GM23338 (cell line): ENCODE measurements at regions not wholly inside any gene's neighbourhood (a gene's known extent, or its start where the extent isn't known, plus 50 kb on each side); places are given as distances from the start of the nearest gene placed in this dataset.

Experiments
- ATAC-seq: fragments of 200-7000 bp; cut with Tn5 transposase; 3 replicates; pipeline ENCODE4 v1.9.1; 2020
- DNase-seq: peaks from one replicate; pipeline ENCODE4 v3.0.0-alpha.2; 2015; ENCODE audit warnings: low spot score
- H2AFZ ChIP-seq: fragments of 200-600 bp; sonication (generic); 2 replicates; pipeline ENCODE4 v1.8.0; 2016; ENCODE audit warnings: antibody characterized with exemption, mild to moderate bottlenecking, moderate library complexity
- H3F3A ChIP-seq: fragments of 200-600 bp; sonication (generic); replicated peaks from 2 replicates; pipeline ENCODE4 v1.8.0; 2017; ENCODE audit warnings: antibody characterized with exemption, mixed run types, low read depth
- H3K27ac ChIP-seq: fragments of 200-600 bp; sonication (generic); 2 replicates; pipeline ENCODE4 v1.6.1; 2016; ENCODE audit warnings: low read depth
- H3K27me3 ChIP-seq: fragments of 200-600 bp; sonication (generic); 2 replicates; pipeline ENCODE4 v1.8.0; 2016; ENCODE audit warnings: mild to moderate bottlenecking, mixed run types, moderate library complexity; ENCODE audit not compliant: insufficient read depth
- H3K36me3 ChIP-seq: fragments of 200-600 bp; sonication (generic); 2 replicates; pipeline ENCODE4 v1.8.0; 2016; ENCODE audit warnings: mild to moderate bottlenecking; ENCODE audit not compliant: insufficient read depth
- H3K4me1 ChIP-seq: fragments of 200-600 bp; sonication (generic); 2 replicates; pipeline ENCODE4 v1.8.0; 2016; ENCODE audit warnings: mild to moderate bottlenecking, moderate library complexity; ENCODE audit not compliant: insufficient read depth
- H3K4me2 ChIP-seq: fragments of 200-600 bp; sonication (generic); 2 replicates; pipeline ENCODE4 v1.7.1; 2017; ENCODE audit warnings: mixed run types
- H3K4me3 ChIP-seq: fragments of 200-600 bp; sonication (generic); 2 replicates; pipeline ENCODE4 v1.6.1; 2016; ENCODE audit warnings: mixed run types
- H3K79me2 ChIP-seq: fragments of 200-600 bp; sonication (generic); replicated peaks from 2 replicates; pipeline ENCODE4 v1.8.0; 2017; ENCODE audit warnings: mild to moderate bottlenecking; ENCODE audit not compliant: insufficient read depth
- H3K9me2 ChIP-seq: fragments of 200-600 bp; sonication (generic); 2 replicates; pipeline ENCODE4 v1.8.0; 2017; ENCODE audit not compliant: insufficient read depth
- H4K20me1 ChIP-seq: fragments of 200-600 bp; sonication (generic); replicated peaks from 2 replicates; pipeline ENCODE4 v1.8.0; 2017; ENCODE audit warnings: mild to moderate bottlenecking; ENCODE audit not compliant: insufficient read depth
- H3K27ac Mint-ChIP-seq: 2 replicates; pipeline ENCODE4 v1.8.0; 2020; ENCODE audit warnings: inconsistent platforms, mild to moderate bottlenecking, moderate library complexity, mixed read lengths
- H3K27me3 Mint-ChIP-seq: 3 replicates; pipeline ENCODE4 v1.8.0; 2022; ENCODE audit warnings: low read depth, mild to moderate bottlenecking, moderate library complexity, mixed read lengths, inconsistent platforms; ENCODE audit not compliant: insufficient read depth, poor library complexity
- H3K36me3 Mint-ChIP-seq: 3 replicates; pipeline ENCODE4 v1.8.0; 2021; ENCODE audit warnings: low read depth, mild to moderate bottlenecking, inconsistent platforms, moderate library complexity, mixed read lengths
- H3K4me1 Mint-ChIP-seq: 3 replicates; pipeline ENCODE4 v1.8.0; 2020; ENCODE audit warnings: mild to moderate bottlenecking, inconsistent platforms, mixed read lengths
- H3K4me3 Mint-ChIP-seq: 3 replicates; pipeline ENCODE4 v1.8.0; 2021; ENCODE audit warnings: moderate library complexity, mild to moderate bottlenecking, inconsistent platforms, mixed read lengths
- H3K9me3 Mint-ChIP-seq: 3 replicates; pipeline ENCODE4 v1.8.0; 2020; ENCODE audit warnings: moderate library complexity, mild to moderate bottlenecking, inconsistent platforms, mixed read lengths
- CREB1 ChIP-seq: fragments of 250-450 bp; sonication (Bioruptor Pico); IDR thresholded peaks from 2 replicates; pipeline ENCODE4 v1.5.0; 2020; ENCODE audit warnings: low read depth, mild to moderate bottlenecking, moderate library complexity
- CTCF ChIP-seq, 2 experiments: fragments of 200-600 bp in 1 of 2; sonication (generic) in 1 of 2; conservative IDR thresholded peaks; 2 replicates each; pipeline versions ENCODE4 v1.5.1 to v1.6.1; 2016 to 2017; ENCODE audit warnings: antibody characterized with exemption in 2 of 2, low read depth in 2 of 2, mild to moderate bottlenecking in 2 of 2, moderate library complexity in 1 of 2
- ETS1 ChIP-seq: IDR thresholded peaks from 2 replicates; pipeline ENCODE4 v1.6.1; 2016; ENCODE audit warnings: antibody characterized with exemption
- EZH2 ChIP-seq: fragments of 200-600 bp; sonication (generic); IDR thresholded peaks from one replicate; pipeline ENCODE4 v1.8.0; 2017; ENCODE audit warnings: antibody characterized with exemption, mild to moderate bottlenecking, low read depth; ENCODE audit not compliant: unreplicated experiment
- EZH2phosphoT487 ChIP-seq: fragments of 200-600 bp; sonication (generic); IDR thresholded peaks from one replicate; pipeline ENCODE4 v1.8.1; 2018; ENCODE audit warnings: antibody characterized with exemption; ENCODE audit not compliant: unreplicated experiment
- JUNB ChIP-seq: IDR thresholded peaks from one replicate; pipeline ENCODE4 v1.6.1; 2016; ENCODE audit warnings: antibody characterized with exemption; ENCODE audit not compliant: unreplicated experiment
- NANOG ChIP-seq: IDR thresholded peaks from 2 replicates; pipeline ENCODE4 v1.6.1; 2016; ENCODE audit warnings: antibody characterized with exemption, borderline replicate concordance
- POLR2AphosphoS5 ChIP-seq: IDR thresholded peaks from 2 replicates; pipeline ENCODE4 v1.6.1; 2016; ENCODE audit warnings: antibody characterized with exemption, low read depth
- REST ChIP-seq: IDR thresholded peaks from one replicate; pipeline ENCODE4 v1.6.1; 2018; ENCODE audit warnings: antibody characterized with exemption; ENCODE audit not compliant: unreplicated experiment
- STAT1 ChIP-seq: IDR thresholded peaks from one replicate; pipeline ENCODE4 v1.6.1; 2016; ENCODE audit warnings: antibody characterized with exemption; ENCODE audit not compliant: unreplicated experiment
- ZNF114 ChIP-seq: fragments of 250-450 bp; sonication (Bioruptor Pico); IDR thresholded peaks from 2 replicates; pipeline ENCODE4 v1.5.0; 2020; ENCODE audit warnings: mild to moderate bottlenecking, moderate library complexity
- ZNF331 ChIP-seq: fragments of 250-450 bp; sonication (Bioruptor Pico); IDR thresholded peaks from 2 replicates; pipeline ENCODE4 v1.5.0; 2020; ENCODE audit warnings: low read depth, mild to moderate bottlenecking, moderate library complexity
- ZNF462 ChIP-seq: fragments of 250-450 bp; sonication (Bioruptor Pico); IDR thresholded peaks from 2 replicates; pipeline ENCODE4 v1.5.0; 2020; ENCODE audit warnings: mild to moderate bottlenecking, moderate library complexity

GRCh38 chr1:57925226-57925625 lies 501.4 kb upstream of the DAB1 start:
- H3K4me1 Mint-ChIP-seq = peaks cover 7% of the 10 kb centered on the region

More at GRCh38 chr1:57925226-57925625, 501.4 kb upstream of the DAB1 start:
- TF ChIP-seq ETS1 (no peak), NANOG (no peak), JUNB (no peak), STAT1 (no peak), POLR2AphosphoS5 (no peak), REST (no peak), CTCF (conservative IDR thresholded peaks at IDR 0.05; ENCODE audit: low read depth in 2 of 2) (no peak), CREB1 (no peak), EZH2 (no peak), ZNF331 (CRISPR knock-in tag) (no peak), EZH2phosphoT487 (no peak), ZNF462 (CRISPR knock-in tag) (no peak), ZNF114 (CRISPR knock-in tag) (no peak)
- H3K36me3 ChIP-seq = no peaks in the 10 kb centered on the region
- H3K9me3 Mint-ChIP-seq = no peaks in the 10 kb centered on the region
- peaks cover 8% of the 10 kb centered on the region for H3K4me1 ChIP-seq
- no peaks in the 10 kb centered on the region for H3F3A ChIP-seq
- H3K4me2 ChIP-seq = no peak overlapping the region
- H2AFZ ChIP-seq = no peak overlapping the region
- H3K4me3 ChIP-seq = no peak overlapping the region
- no peaks in the 10 kb centered on the region for H3K27me3 Mint-ChIP-seq
- no peak overlapping the region for H3K27ac ChIP-seq
- no peaks in the 10 kb centered on the region for H3K79me2 ChIP-seq
- H3K36me3 Mint-ChIP-seq = no peaks in the 10 kb centered on the region
- H3K4me3 Mint-ChIP-seq = no peak overlapping the region
- H3K27me3 ChIP-seq = no peaks in the 10 kb centered on the region
- ATAC-seq (no peak), DNase-seq (no peak)
- H4K20me1 ChIP-seq = no peaks in the 10 kb centered on the region
- H3K9me2 ChIP-seq = peaks cover 9% of the 10 kb centered on the region
- no peak overlapping the region for H3K27ac Mint-ChIP-seq
